ENCODE measurements at regions not wholly inside any gene's neighbourhood (a gene's known extent, or its start where the extent isn't known, plus 50 kb on each side); places are given as distances from the start of the nearest gene placed in this dataset.

- no peak for TF ChIP-seq CTCF (IDR thresholded peaks at IDR 0.05)
- no peak for TF ChIP-seq POLR2A (IDR thresholded peaks at IDR 0.05)
These were observed 69.8 kb upstream of the PGBD5 start for GRCh38 chr1:230495891-230496385.
